Gastrocnemius medialis (tissue), 4 donors: ENCODE measurements at regions not wholly inside any gene's neighbourhood (a gene's known extent, or its start where the extent isn't known, plus 50 kb on each side); places are given as distances from the start of the nearest gene placed in this dataset.

ENCODE experiments used
- POLR2A ChIP-seq, 2 donors: fragments of 450-650 bp; IDR thresholded peaks; one replicate each; pipeline ENCODE4 v1.6.1; 2017; ENCODE audit warnings: antibody characterized with exemption in 2 of 2, mild to moderate bottlenecking in 2 of 2, moderate library complexity in 2 of 2
- TF ChIP-seq, protein P1 (sequence below), 5 experiments: fragments of 450-650 bp in 3 of 5; fragments of 200-600 bp in 2 of 5; sonication (generic) in 2 of 5; IDR thresholded peaks in 4 of 5; conservative IDR thresholded peaks in 1 of 5; 1 replicate in 4 of 5; 2 replicates in 1 of 5; pipeline ENCODE4 v1.5.1; 2016 to 2019; ENCODE audit warnings: antibody characterized with exemption in 5 of 5, mild to moderate bottlenecking in 3 of 5, moderate library complexity in 3 of 5

- TF ChIP-seq, protein P1, sequence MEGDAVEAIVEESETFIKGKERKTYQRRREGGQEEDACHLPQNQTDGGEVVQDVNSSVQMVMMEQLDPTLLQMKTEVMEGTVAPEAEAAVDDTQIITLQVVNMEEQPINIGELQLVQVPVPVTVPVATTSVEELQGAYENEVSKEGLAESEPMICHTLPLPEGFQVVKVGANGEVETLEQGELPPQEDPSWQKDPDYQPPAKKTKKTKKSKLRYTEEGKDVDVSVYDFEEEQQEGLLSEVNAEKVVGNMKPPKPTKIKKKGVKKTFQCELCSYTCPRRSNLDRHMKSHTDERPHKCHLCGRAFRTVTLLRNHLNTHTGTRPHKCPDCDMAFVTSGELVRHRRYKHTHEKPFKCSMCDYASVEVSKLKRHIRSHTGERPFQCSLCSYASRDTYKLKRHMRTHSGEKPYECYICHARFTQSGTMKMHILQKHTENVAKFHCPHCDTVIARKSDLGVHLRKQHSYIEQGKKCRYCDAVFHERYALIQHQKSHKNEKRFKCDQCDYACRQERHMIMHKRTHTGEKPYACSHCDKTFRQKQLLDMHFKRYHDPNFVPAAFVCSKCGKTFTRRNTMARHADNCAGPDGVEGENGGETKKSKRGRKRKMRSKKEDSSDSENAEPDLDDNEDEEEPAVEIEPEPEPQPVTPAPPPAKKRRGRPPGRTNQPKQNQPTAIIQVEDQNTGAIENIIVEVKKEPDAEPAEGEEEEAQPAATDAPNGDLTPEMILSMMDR (IDR thresholded peaks at IDR 0.05 in 4 of 5, conservative IDR thresholded peaks at IDR 0.05 in 1 of 5), result no peak
- no peak for TF ChIP-seq POLR2A (IDR thresholded peaks at IDR 0.05)
Observed at GRCh38 chr12:59067083-59067482, 146.8 kb upstream of the LRIG3 start.
